Hepatocyte (in vitro differentiated cells): ENCODE measurements at regions not wholly inside any gene's neighbourhood (a gene's known extent, or its start where the extent isn't known, plus 50 kb on each side); places are given as distances from the start of the nearest gene placed in this dataset.

Experiments
- DNase-seq: peaks from one replicate; pipeline ENCODE4 v3.0.0-alpha.2; 2016; ENCODE audit warnings: low spot score
- H2AFZ ChIP-seq: fragments of 200-600 bp; sonication (generic); 2 replicates; pipeline ENCODE4 v1.6.0; 2016; ENCODE audit warnings: antibody characterized with exemption, mild to moderate bottlenecking
- H3K27ac ChIP-seq: fragments of 200-600 bp; sonication (generic); 2 replicates; pipeline ENCODE4 v1.5.1; 2016; ENCODE audit warnings: mild to moderate bottlenecking
- H3K27me3 ChIP-seq: fragments of 200-600 bp; sonication (generic); 2 replicates; pipeline ENCODE4 v1.6.1; 2016
- H3K36me3 ChIP-seq: fragments of 200-600 bp; sonication (generic); replicated peaks from 2 replicates; pipeline ENCODE4 v1.5.1; 2016; ENCODE audit warnings: low read depth; ENCODE audit not compliant: insufficient read depth
- H3K4me1 ChIP-seq: fragments of 200-600 bp; sonication (generic); 2 replicates; pipeline ENCODE4 v1.5.1; 2016; ENCODE audit warnings: mild to moderate bottlenecking, moderate library complexity; ENCODE audit not compliant: insufficient read depth
- H3K4me2 ChIP-seq: fragments of 200-600 bp; sonication (generic); 2 replicates; pipeline ENCODE4 v1.6.0; 2016
- H3K4me3 ChIP-seq: fragments of 200-600 bp; sonication (generic); 2 replicates; pipeline ENCODE4 v1.5.1; 2016; ENCODE audit warnings: mild to moderate bottlenecking
- H3K79me2 ChIP-seq: fragments of 200-600 bp; sonication (generic); 2 replicates; pipeline ENCODE4 v1.6.0; 2017; ENCODE audit warnings: mild to moderate bottlenecking
- H3K9me2 ChIP-seq: fragments of 200-600 bp; sonication (generic); replicated peaks from 2 replicates; pipeline ENCODE4 v1.6.0; 2017; ENCODE audit warnings: mild to moderate bottlenecking; ENCODE audit not compliant: insufficient read depth
- H3K9me3 ChIP-seq: fragments of 200-600 bp; sonication (generic); 2 replicates; pipeline ENCODE4 v1.5.1; 2016; ENCODE audit warnings: low read depth, mild to moderate bottlenecking
- H4K20me1 ChIP-seq: fragments of 200-600 bp; sonication (generic); 2 replicates; pipeline ENCODE4 v1.6.0; 2016; ENCODE audit warnings: mild to moderate bottlenecking; ENCODE audit not compliant: insufficient read depth, poor library complexity, severe bottlenecking
- EZH2 ChIP-seq: fragments of 200-600 bp; sonication (generic); IDR thresholded peaks from 2 replicates; pipeline ENCODE4 v1.6.1; 2016; ENCODE audit warnings: antibody characterized with exemption, mild to moderate bottlenecking, borderline replicate concordance
- EZH2phosphoT487 ChIP-seq: fragments of 200-600 bp; sonication (generic); IDR thresholded peaks from one replicate; pipeline ENCODE4 v1.6.1; 2018; ENCODE audit warnings: antibody characterized with exemption, mild to moderate bottlenecking, low read depth, moderate library complexity; ENCODE audit not compliant: unreplicated experiment, severe bottlenecking
- WGBS: methylation state at CpG from one replicate; pipeline ENCODE4 v1.1.6; 2016; ENCODE audit warnings: low lambda C conversion rate; ENCODE audit errors: missing lambda C conversion rate; 5-methylcytosine and 5-hydroxymethylcytosine counted together
- TF ChIP-seq, protein P1 (sequence below): fragments of 200-600 bp; sonication (generic); IDR thresholded peaks from 2 replicates; pipeline ENCODE4 v1.5.1; 2016; ENCODE audit warnings: antibody characterized with exemption, mild to moderate bottlenecking; ENCODE audit not compliant: poor library complexity

DNA sequence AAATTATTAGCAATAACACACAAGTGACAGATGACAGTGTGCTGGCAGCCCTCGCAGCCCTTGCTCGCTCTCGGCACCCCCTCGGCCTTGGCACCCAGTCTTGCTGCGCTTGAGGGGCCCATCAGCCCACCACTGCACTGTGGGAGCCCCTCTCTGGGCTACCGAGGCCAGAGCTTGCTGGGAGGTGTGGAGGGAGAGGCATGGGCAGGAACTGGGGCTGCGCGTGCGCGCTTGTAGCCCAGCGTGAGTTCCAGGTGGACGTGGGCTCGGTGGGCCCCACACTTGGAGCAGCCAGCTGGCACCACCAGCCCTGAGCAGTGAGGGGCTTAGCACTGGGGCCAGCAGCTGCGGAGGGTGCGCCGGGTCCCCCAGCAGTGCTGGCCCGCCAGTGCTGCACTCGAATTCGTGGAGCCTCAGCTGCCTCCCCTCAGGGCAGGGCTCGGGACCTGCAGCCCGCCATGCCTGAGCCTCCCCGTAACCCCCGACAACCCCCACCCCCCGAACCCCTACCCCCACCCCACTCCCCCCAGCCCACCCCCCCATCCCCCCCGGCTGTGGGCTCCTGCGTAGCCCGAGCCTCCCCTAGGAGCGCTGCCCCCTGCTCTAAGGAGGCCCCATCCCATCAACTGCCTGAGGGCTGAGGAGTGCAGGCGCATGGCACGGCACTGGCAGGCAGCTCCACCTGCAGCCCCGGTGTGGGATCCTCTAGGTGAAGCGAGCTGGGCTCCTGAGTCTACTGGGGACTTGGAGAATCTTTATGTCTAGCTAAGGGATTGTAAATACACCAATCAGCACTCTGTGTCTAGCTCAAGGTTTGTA, 240.9 kb downstream of the TRIM36 start:
- Histone ChIP-seq H3K27me3 (no peaks in the 10 kb centered on the region), H3K79me2 (no peaks in the 10 kb centered on the region), H3K4me2 (no peak overlapping the region), H3K9me2 (no peaks in the 10 kb centered on the region), H3K9me3 (no peaks in the 10 kb centered on the region), H3K4me1 (no peaks in the 10 kb centered on the region), H3K36me3 (no peaks in the 10 kb centered on the region), H3K4me3 (no peak overlapping the region), H4K20me1 (no peaks in the 10 kb centered on the region), H3K27ac (no peak overlapping the region), H2AFZ (no peak overlapping the region)
- no peak for DNase-seq
- no peak for TF ChIP-seq EZH2phosphoT487
- TF ChIP-seq, protein P1, sequence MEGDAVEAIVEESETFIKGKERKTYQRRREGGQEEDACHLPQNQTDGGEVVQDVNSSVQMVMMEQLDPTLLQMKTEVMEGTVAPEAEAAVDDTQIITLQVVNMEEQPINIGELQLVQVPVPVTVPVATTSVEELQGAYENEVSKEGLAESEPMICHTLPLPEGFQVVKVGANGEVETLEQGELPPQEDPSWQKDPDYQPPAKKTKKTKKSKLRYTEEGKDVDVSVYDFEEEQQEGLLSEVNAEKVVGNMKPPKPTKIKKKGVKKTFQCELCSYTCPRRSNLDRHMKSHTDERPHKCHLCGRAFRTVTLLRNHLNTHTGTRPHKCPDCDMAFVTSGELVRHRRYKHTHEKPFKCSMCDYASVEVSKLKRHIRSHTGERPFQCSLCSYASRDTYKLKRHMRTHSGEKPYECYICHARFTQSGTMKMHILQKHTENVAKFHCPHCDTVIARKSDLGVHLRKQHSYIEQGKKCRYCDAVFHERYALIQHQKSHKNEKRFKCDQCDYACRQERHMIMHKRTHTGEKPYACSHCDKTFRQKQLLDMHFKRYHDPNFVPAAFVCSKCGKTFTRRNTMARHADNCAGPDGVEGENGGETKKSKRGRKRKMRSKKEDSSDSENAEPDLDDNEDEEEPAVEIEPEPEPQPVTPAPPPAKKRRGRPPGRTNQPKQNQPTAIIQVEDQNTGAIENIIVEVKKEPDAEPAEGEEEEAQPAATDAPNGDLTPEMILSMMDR: no peak
- TF ChIP-seq EZH2: no peak
- WGBS: 89% methylated on average over 21 of the region's 32 CpGs

DNA sequence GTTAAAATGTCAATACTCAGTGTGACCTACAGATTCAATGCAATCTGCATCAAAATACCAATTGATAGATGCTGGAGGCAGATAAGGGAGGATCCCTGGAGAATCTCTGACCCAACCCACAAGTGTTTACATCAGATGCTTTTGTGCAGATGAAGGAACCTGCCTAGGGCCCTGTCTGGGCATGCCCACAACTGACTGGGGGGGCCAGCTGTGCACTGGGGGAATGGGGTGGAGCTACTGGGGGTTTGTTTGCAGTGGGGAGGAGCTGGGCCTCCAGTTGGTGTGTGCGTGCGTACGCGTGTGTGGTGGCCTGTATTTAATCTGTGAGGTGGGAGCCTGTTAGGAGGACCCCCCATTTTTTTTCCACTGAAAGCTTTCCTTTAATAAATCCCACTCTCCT, 244.9 kb downstream of the TRIM36 start:
- Histone ChIP-seq H3K36me3 (no peaks in the 10 kb centered on the region), H3K27ac (no peak overlapping the region), H3K27me3 (no peaks in the 10 kb centered on the region), H3K79me2 (no peaks in the 10 kb centered on the region), H3K4me1 (no peaks in the 10 kb centered on the region), H3K4me3 (no peak overlapping the region), H3K9me3 (no peaks in the 10 kb centered on the region), H2AFZ (no peak overlapping the region), H3K9me2 (no peaks in the 10 kb centered on the region), H4K20me1 (no peaks in the 10 kb centered on the region), H3K4me2 (no peak overlapping the region)
- WGBS: no CpG with 5 or more reads among the region's 4 CpGs
- no peak for DNase-seq
- TF ChIP-seq EZH2 (no peak), EZH2phosphoT487 (no peak)
- TF ChIP-seq, protein P1: no peak

DNA sequence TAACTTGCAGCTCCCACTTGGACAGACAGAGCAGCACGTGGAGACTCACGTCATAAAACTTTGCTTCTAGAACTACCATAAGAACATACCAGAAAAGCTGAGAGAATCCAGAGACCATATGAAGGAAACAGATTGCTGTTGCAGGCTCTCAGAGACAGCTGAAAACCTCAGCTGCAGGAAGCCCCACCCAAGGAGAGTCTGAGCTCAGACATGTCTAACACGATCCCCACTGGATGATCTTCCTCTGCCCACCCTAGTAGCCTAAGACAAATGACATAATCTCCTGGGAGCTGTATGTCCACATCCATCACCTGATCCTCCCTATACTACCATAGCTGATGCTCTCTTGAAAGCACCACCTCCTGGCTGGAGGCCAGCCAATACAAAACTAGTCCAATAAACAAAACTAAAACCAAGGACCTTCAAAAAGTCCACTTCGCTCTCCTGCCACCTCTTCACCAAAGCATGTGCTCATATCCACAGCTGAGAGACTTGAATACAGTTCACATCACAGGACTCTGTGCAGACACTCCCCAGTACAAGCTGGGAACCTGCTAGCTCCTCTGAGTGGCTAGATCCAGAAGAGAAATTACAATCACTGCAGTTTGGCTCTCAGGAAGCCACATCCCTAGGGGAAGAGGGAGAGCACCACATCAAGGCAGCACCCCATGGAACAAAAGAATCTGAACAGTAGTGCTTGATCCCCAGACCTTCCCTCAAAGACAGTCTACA, 257.4 kb downstream of the TRIM36 start:
- Histone ChIP-seq H3K9me3 (no peaks in the 10 kb centered on the region), H3K79me2 (no peaks in the 10 kb centered on the region), H3K4me2 (no peak overlapping the region), H2AFZ (no peak overlapping the region), H3K4me1 (no peaks in the 10 kb centered on the region), H3K4me3 (no peak overlapping the region), H3K27me3 (no peaks in the 10 kb centered on the region), H3K9me2 (no peaks in the 10 kb centered on the region), H4K20me1 (no peaks in the 10 kb centered on the region), H3K27ac (no peak overlapping the region), H3K36me3 (no peaks in the 10 kb centered on the region)
- no peak for TF ChIP-seq EZH2
- TF ChIP-seq EZH2phosphoT487: no peak
- TF ChIP-seq, protein P1: no peak
- 70% methylated on average over 4 of the region's 4 CpGs for WGBS
- DNase-seq: no peak
